ENCODE measurements at regions not wholly inside any gene's neighbourhood (a gene's known extent, or its start where the extent isn't known, plus 50 kb on each side); places are given as distances from the start of the nearest gene placed in this dataset.

DNA sequence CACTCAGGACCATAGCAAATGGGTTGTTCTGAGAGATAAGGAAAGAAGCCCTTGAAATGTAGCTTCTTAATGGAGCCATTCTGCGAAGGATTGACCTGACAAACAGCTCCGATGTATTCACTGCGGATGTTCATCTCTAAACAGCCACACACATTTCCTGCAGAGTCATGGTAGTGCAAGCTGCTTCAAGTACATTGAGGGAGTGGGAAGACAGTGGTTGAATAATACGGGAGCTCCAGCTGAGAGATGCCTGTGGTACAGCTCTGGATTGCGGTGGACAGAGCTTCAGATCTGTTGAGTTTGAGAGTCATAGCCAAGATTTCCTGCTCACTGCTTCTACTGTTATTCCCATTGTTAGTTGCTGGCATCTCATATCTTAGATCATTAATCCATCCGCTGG, 86.6 kb downstream of the ZBTB18 start:
- no peaks in the 10 kb centered on the region for H3K36me3 ChIP-seq (ENCODE audit: control insufficient read depth, insufficient read depth, low read length)
- Mint-ChIP-seq H3K9me3 (no peaks in the 10 kb centered on the region), H3K27me3 (ENCODE audit: low read depth in 2 of 2) (peaks cover 15 to 42% of the 10 kb centered on the region in 2 donors), H3K4me3 (peak overlapping the region; percentile 68), H3K27ac (no peak overlapping the region), H3K36me3 (no peaks in the 10 kb centered on the region), H3K4me1 (peaks cover 11 to 13% of the 10 kb centered on the region in 2 donors)
- WGBS (ENCODE audit: insufficient coverage), result 41% methylated on average over 4 of the region's 6 CpGs
- peak in 1 of 3 donors; percentile 48 for ATAC-seq
- DNase-seq, result peak in 1 of 2 donors; percentile 24
- H3K27me3 ChIP-seq (ENCODE audit: control insufficient read depth, insufficient read depth, low read length), result no peaks in the 10 kb centered on the region
- intact Hi-C loops (cut with micrococcal nuclease), result no loop called here
- TF ChIP-seq, protein P1, sequence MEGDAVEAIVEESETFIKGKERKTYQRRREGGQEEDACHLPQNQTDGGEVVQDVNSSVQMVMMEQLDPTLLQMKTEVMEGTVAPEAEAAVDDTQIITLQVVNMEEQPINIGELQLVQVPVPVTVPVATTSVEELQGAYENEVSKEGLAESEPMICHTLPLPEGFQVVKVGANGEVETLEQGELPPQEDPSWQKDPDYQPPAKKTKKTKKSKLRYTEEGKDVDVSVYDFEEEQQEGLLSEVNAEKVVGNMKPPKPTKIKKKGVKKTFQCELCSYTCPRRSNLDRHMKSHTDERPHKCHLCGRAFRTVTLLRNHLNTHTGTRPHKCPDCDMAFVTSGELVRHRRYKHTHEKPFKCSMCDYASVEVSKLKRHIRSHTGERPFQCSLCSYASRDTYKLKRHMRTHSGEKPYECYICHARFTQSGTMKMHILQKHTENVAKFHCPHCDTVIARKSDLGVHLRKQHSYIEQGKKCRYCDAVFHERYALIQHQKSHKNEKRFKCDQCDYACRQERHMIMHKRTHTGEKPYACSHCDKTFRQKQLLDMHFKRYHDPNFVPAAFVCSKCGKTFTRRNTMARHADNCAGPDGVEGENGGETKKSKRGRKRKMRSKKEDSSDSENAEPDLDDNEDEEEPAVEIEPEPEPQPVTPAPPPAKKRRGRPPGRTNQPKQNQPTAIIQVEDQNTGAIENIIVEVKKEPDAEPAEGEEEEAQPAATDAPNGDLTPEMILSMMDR (IDR thresholded peaks at IDR 0.05), result no peak
- no peak overlapping the region for H3K27ac ChIP-seq (ENCODE audit: low read length)
- H3K4me1 ChIP-seq (ENCODE audit: control insufficient read depth, insufficient read depth, low read length), result no peaks in the 10 kb centered on the region
- H3K9me3 ChIP-seq (ENCODE audit: control insufficient read depth, insufficient read depth, low read length), result no peaks in the 10 kb centered on the region
- no peak overlapping the region for H3K4me3 ChIP-seq (ENCODE audit: low read length)

DNA sequence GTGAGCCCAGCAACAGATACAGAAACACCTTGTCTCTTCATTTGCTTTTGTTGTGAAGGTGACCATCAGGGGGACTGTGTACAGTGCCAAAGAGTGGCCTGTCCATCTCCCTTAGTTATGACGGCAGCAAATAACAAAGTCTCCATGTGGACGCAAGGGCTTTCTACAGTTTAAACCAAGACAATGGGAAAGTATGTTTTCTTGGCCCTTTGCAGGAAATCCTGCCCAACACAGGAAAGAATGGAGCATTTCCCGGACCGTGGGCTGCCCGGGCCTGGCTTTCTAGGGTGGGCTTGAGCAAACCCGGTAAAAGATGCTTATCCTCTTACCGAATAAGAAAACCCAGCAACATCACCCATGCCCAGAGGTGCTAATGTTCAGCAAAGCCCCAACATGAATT, 87.3 kb downstream of the ZBTB18 start:
- peaks cover 13 to 40% of the 10 kb centered on the region in 2 donors for H3K27me3 Mint-ChIP-seq (ENCODE audit: low read depth in 2 of 2)
- no peak overlapping the region for H3K27ac Mint-ChIP-seq
- Histone ChIP-seq H3K27ac (ENCODE audit: low read length) (no peak overlapping the region), H3K4me1 (ENCODE audit: control insufficient read depth, insufficient read depth, low read length) (no peaks in the 10 kb centered on the region), H3K4me3 (ENCODE audit: low read length) (no peak overlapping the region), H3K9me3 (ENCODE audit: control insufficient read depth, insufficient read depth, low read length) (no peaks in the 10 kb centered on the region), H3K36me3 (ENCODE audit: control insufficient read depth, insufficient read depth, low read length) (no peaks in the 10 kb centered on the region), H3K27me3 (ENCODE audit: control insufficient read depth, insufficient read depth, low read length) (no peaks in the 10 kb centered on the region)
- ATAC-seq, result no peak
- intact Hi-C loops (cut with micrococcal nuclease), result no loop called here
- no peak for DNase-seq
- no peaks in the 10 kb centered on the region for H3K9me3 Mint-ChIP-seq
- H3K36me3 Mint-ChIP-seq, result no peaks in the 10 kb centered on the region
- H3K4me3 Mint-ChIP-seq, result no peak overlapping the region
- TF ChIP-seq, protein P1 (IDR thresholded peaks at IDR 0.05), result no peak
- WGBS (ENCODE audit: insufficient coverage), result 89% methylated on average over 7 of the region's 7 CpGs
- peaks cover 11 to 13% of the 10 kb centered on the region in 2 donors for H3K4me1 Mint-ChIP-seq

DNA sequence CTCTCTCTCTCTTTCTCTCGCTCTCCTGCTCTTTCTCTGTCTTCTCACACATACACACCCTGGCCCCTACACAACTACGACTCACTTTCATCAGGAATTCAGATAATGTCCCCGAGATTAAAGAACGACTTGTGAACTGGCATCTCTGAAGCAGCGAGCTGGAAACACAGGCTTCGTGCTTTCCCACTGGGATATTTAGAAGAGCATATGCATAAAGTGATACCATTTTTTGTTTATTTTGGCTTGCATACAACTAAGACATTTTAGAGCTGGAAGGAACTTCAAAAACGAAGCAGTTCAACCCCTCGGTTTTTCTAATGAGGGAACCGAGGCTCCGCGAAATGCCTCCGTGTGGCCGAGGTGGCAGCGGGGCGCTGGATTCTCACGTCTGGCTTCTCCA, 88.6 kb downstream of the ZBTB18 start:
- TF ChIP-seq, protein P1 (IDR thresholded peaks at IDR 0.05), result no peak
- Mint-ChIP-seq H3K27me3 (ENCODE audit: low read depth in 2 of 2) (peaks cover 13 to 40% of the 10 kb centered on the region in 2 donors), H3K27ac (no peak overlapping the region), H3K36me3 (no peaks in the 10 kb centered on the region), H3K9me3 (no peaks in the 10 kb centered on the region), H3K4me1 (peaks cover 11 to 13% of the 10 kb centered on the region in 2 donors), H3K4me3 (no peak overlapping the region)
- Histone ChIP-seq H3K27ac (ENCODE audit: low read length) (no peak overlapping the region), H3K4me3 (ENCODE audit: low read length) (no peak overlapping the region), H3K36me3 (ENCODE audit: control insufficient read depth, insufficient read depth, low read length) (no peaks in the 10 kb centered on the region), H3K4me1 (ENCODE audit: control insufficient read depth, insufficient read depth, low read length) (no peaks in the 10 kb centered on the region), H3K27me3 (ENCODE audit: control insufficient read depth, insufficient read depth, low read length) (no peaks in the 10 kb centered on the region), H3K9me3 (ENCODE audit: control insufficient read depth, insufficient read depth, low read length) (no peaks in the 10 kb centered on the region)
- WGBS (ENCODE audit: insufficient coverage), result 91% methylated on average over 16 of the region's 16 CpGs
- intact Hi-C loops (cut with micrococcal nuclease), result no loop called here
- ATAC-seq (no peak), DNase-seq (no peak)

DNA sequence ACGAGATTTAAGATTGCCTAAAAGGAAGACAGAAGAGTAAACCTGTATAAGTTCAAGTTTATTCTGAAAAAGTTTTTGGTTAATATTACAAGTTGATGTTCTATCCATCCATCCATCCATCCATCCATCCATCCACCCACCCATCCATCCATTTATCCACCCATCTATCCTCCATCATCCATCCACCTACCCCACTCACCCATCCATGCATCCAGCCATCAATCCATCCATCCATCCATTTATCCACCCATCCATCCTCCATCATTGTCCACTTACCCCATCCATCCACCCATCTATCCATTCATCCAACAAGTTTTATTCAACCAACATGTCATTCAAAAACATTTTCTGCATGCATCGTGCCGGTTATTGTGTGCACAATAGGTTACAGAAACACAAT, 89.3 kb downstream of the ZBTB18 start:
- Histone ChIP-seq H3K27ac (ENCODE audit: low read length) (no peak overlapping the region), H3K27me3 (ENCODE audit: control insufficient read depth, insufficient read depth, low read length) (no peaks in the 10 kb centered on the region), H3K36me3 (ENCODE audit: control insufficient read depth, insufficient read depth, low read length) (no peaks in the 10 kb centered on the region), H3K9me3 (ENCODE audit: control insufficient read depth, insufficient read depth, low read length) (no peaks in the 10 kb centered on the region), H3K4me1 (ENCODE audit: control insufficient read depth, insufficient read depth, low read length) (no peaks in the 10 kb centered on the region), H3K4me3 (ENCODE audit: low read length) (no peak overlapping the region)
- no peaks in the 10 kb centered on the region for H3K9me3 Mint-ChIP-seq
- H3K27ac Mint-ChIP-seq, result no peak overlapping the region
- no peaks in the 10 kb centered on the region for H3K36me3 Mint-ChIP-seq
- H3K27me3 Mint-ChIP-seq (ENCODE audit: low read depth in 2 of 2), result peaks cover 13 to 40% of the 10 kb centered on the region in 2 donors
- H3K4me1 Mint-ChIP-seq, result peaks cover 11 to 13% of the 10 kb centered on the region in 2 donors
- ATAC-seq, result no peak
- WGBS (ENCODE audit: insufficient coverage), result 100% methylated on average over 2 of the region's 3 CpGs
- DNase-seq, result no peak
- intact Hi-C loops (cut with micrococcal nuclease), result no loop called here
- TF ChIP-seq, protein P1 (IDR thresholded peaks at IDR 0.05), result no peak
- H3K4me3 Mint-ChIP-seq, result no peak overlapping the region

Data from natural killer cell (primary cell).